ENCODE measurements at regions not wholly inside any gene's neighbourhood (a gene's known extent, or its start where the extent isn't known, plus 50 kb on each side); places are given as distances from the start of the nearest gene placed in this dataset.

DNA sequence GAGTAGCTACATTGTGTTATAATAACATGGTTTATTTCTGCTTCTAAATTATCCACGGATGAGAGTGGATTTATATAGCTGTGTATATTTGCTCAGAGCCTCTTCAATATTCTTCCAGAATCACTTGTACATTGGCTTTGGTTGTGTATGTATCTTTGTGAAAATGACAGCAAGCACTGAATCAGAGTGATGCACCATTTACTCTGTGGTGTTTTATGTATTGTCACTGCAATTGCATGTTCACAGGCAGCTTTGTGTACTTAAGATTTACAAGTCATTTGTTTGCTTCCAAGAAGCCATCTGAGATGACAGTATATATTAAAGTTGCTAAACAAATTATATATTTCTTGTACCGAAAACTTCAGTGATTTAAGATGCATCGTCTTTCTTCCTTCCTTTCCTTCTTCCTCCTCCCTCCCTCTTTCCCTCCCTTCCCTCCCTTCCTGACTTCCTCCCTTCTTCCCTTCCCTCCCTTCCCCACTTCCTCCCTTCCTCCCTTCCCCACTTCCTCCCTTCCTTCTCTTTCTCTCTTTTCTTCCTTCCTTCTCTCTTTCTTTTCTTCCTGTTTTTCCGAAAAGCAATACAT is 362.3 kb upstream of the GOLIM4 start:
- no peaks in the 10 kb centered on the region for H3K36me3 ChIP-seq (ENCODE audit: control insufficient read depth in 1 of 2, insufficient read depth in 2 of 2, low read length in 2 of 2)
- H3K4me1 ChIP-seq (ENCODE audit: control insufficient read depth in 1 of 2, insufficient read depth in 2 of 2, low read length in 2 of 2), result no peaks in the 10 kb centered on the region
- no peak overlapping the region for H3K27ac ChIP-seq (ENCODE audit: low read depth, low read length)
- no peaks in the 10 kb centered on the region for H4K20me1 ChIP-seq (ENCODE audit: insufficient read depth)
- no peak overlapping the region for H3K4me2 ChIP-seq (ENCODE audit: low read length)
- ChIA-PET RAD21 (ENCODE audit: low non-redundant PET in 1 of 2, low total read pairs in 2 of 2, uncharacterized antibody in 2 of 2, unreplicated experiment in 2 of 2) (no interaction called here), CTCF (no interaction called here), POLR2A (no interaction called here)
- H3K9me2 ChIP-seq (ENCODE audit: insufficient read depth), result no peaks in the 10 kb centered on the region
- ATAC-seq (no peak), DNase-seq (ENCODE audit: low read depth, low spot score) (no peak)
- TF ChIP-seq SP1 (IDR thresholded peaks at IDR 0.05; ENCODE audit: low read depth) (no peak), ZNF274 (IDR thresholded peaks at IDR 0.05; ENCODE audit: low read depth, low read length) (no peak), SRF (IDR thresholded peaks at IDR 0.05; ENCODE audit: low read depth) (no peak), SIN3A (IDR thresholded peaks at IDR 0.05; ENCODE audit: low read depth) (no peak), POLR2A (IDR thresholded peaks at IDR 0.05; ENCODE audit: borderline replicate concordance, extremely low read depth, insufficient read depth, insufficient read length) (no peak), FOSL1 (IDR thresholded peaks at IDR 0.05; ENCODE audit: low read depth) (no peak), TCF7L2 (IDR thresholded peaks at IDR 0.05; ENCODE audit: borderline replicate concordance, extremely low read depth, insufficient read depth, insufficient read length) (no peak), CTCF (IDR thresholded peaks at IDR 0.05 in 2 of 3, conservative IDR thresholded peaks at IDR 0.05 in 1 of 3; ENCODE audit: borderline replicate concordance in 1 of 3, insufficient read depth in 1 of 3, low read depth in 2 of 3, low read length in 2 of 3) (no peak), RAD21 (IDR thresholded peaks at IDR 0.05; ENCODE audit: low read depth) (no peak)
- TF ChIP-seq, protein P1, sequence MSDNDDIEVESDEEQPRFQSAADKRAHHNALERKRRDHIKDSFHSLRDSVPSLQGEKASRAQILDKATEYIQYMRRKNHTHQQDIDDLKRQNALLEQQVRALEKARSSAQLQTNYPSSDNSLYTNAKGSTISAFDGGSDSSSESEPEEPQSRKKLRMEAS (IDR thresholded peaks at IDR 0.05), result no peak
- no peak overlapping the region for H3K9ac ChIP-seq (ENCODE audit: low read length)
- no peaks in the 10 kb centered on the region for H3K9me3 ChIP-seq (ENCODE audit: control insufficient read depth in 1 of 2, insufficient read depth in 1 of 2, low read depth in 1 of 2, low read length in 2 of 2)
- no peak overlapping the region for H3K4me3 ChIP-seq (replicated peaks in 1 of 2; ENCODE audit: low read depth in 1 of 2, low read length in 2 of 2)
- BruUV-seq (replicated peaks), result no TSS peak
- intact Hi-C loops (cut with micrococcal nuclease), result no loop called here
- no peaks in the 10 kb centered on the region for H3K79me2 ChIP-seq (ENCODE audit: insufficient read depth, low read length)
- no peak overlapping the region for H2AFZ ChIP-seq (ENCODE audit: low read depth, low read length, poor library complexity, severe bottlenecking)
- H3K27me3 ChIP-seq (ENCODE audit: insufficient read depth, low read length), result peaks cover 3% of the 10 kb centered on the region; the same call in 1 of the 2 replicates
